Cerebellar cortex (tissue), 1 donor: ENCODE measurements at regions not wholly inside any gene's neighbourhood (a gene's known extent, or its start where the extent isn't known, plus 50 kb on each side); places are given as distances from the start of the nearest gene placed in this dataset.

Experiments
- DNase-seq: peaks from one replicate; pipeline ENCODE4 v3.0.0-alpha.2; 2015; ENCODE audit warnings: low spot score

GRCh38 chr11:29351301-29351873 lies 665.4 kb downstream of the KCNA4 start:
- no peak for DNase-seq

- DNase-seq: peak; percentile 33
Observed at GRCh38 chr11:29343465-29344333, 673.1 kb downstream of the KCNA4 start.

GRCh38 chr11:29336727-29337575 lies 679.9 kb downstream of the KCNA4 start:
- DNase-seq: no peak

- DNase-seq: no peak
Observed at GRCh38 chr11:29334776-29335130, 682.1 kb downstream of the KCNA4 start.

- DNase-seq: peak; percentile 19
Observed at GRCh38 chr11:29333993-29334775, 682.6 kb downstream of the KCNA4 start.

GRCh38 chr11:29331451-29332010 lies 685.3 kb downstream of the KCNA4 start:
- no peak for DNase-seq

- peak; percentile 37 for DNase-seq
Observed at GRCh38 chr11:29328961-29329441, 687.8 kb downstream of the KCNA4 start.

GRCh38 chr11:29327891-29328290 lies 688.9 kb downstream of the KCNA4 start:
- no peak for DNase-seq

- no peak for DNase-seq
Observed at GRCh38 chr11:29326757-29327156, 690.1 kb downstream of the KCNA4 start.

GRCh38 chr11:29324328-29324727 lies 692.5 kb downstream of the KCNA4 start:
- no peak for DNase-seq

- DNase-seq: no peak
Observed at GRCh38 chr11:29321293-29322132, 695.3 kb downstream of the KCNA4 start.

GRCh38 chr11:29320196-29320595 lies 696.6 kb downstream of the KCNA4 start:
- no peak for DNase-seq

GRCh38 chr11:29319210-29319609 lies 697.6 kb downstream of the KCNA4 start:
- no peak for DNase-seq

- no peak for DNase-seq
Observed at GRCh38 chr11:29318134-29318845, 698.5 kb downstream of the KCNA4 start.

- DNase-seq: no peak
Observed at GRCh38 chr11:29317694-29318093, 699.1 kb downstream of the KCNA4 start.

- DNase-seq: no peak
Observed at GRCh38 chr11:29315275-29315674, 701.6 kb downstream of the KCNA4 start.

GRCh38 chr11:29314211-29314610 lies 702.6 kb downstream of the KCNA4 start:
- no peak for DNase-seq

- DNase-seq: no peak
Observed at GRCh38 chr11:29312812-29313211, 704.0 kb downstream of the KCNA4 start.

- no peak for DNase-seq
Observed at GRCh38 chr11:29310725-29311342, 706.0 kb downstream of the KCNA4 start.
